Naive thymus-derived CD8-positive, alpha-beta T cell (primary cell): ENCODE measurements at regions not wholly inside any gene's neighbourhood (a gene's known extent, or its start where the extent isn't known, plus 50 kb on each side); places are given as distances from the start of the nearest gene placed in this dataset.

Experiments
- ATAC-seq, 2 donors: fragments of 150-1000 bp; cut with Tn5 transposase in 1 of 2; sonication (Bioruptor Pico), chemical (Tn5 transposase) in 1 of 2; 1 replicate in 1 of 2; 2 replicates in 1 of 2; pipeline ENCODE4 v1.10.0; 2021; ENCODE audit warnings: mild to moderate bottlenecking in 2 of 2, moderate library complexity in 2 of 2
- POLR2A ChIA-PET: fragments of 350-600 bp; sonication (Branson Sonifier 250); formaldehyde crosslinking; loops from one replicate; lab custom pipeline; 2021; ENCODE audit warnings: antibody characterized with exemption; lab: Charles Lee
- DNase-seq, 10 donors: peaks; one replicate each; pipeline versions ENCODE4 v3.0.0 to v3.0.0-alpha.2; 2020 to 2022
- H3K27ac Mint-ChIP-seq, 10 donors: one replicate each; pipeline ENCODE4 v1.8.0; 2020 to 2022; ENCODE audit warnings: mild to moderate bottlenecking in 10 of 10, mixed read lengths in 10 of 10, moderate library complexity in 4 of 10, inconsistent platforms in 1 of 10
- H3K27me3 Mint-ChIP-seq, 5 donors: one replicate each; pipeline ENCODE4 v1.8.0; 2021 to 2022; ENCODE audit warnings: mixed read lengths in 5 of 5
- H3K36me3 Mint-ChIP-seq, 3 donors: one replicate each; pipeline ENCODE4 v1.8.0; 2020 to 2022; ENCODE audit warnings: mixed read lengths in 3 of 3, mild to moderate bottlenecking in 2 of 3, inconsistent platforms in 1 of 3
- H3K4me1 Mint-ChIP-seq, 4 donors: one replicate each; pipeline ENCODE4 v1.8.0; 2021 to 2022; ENCODE audit warnings: mixed read lengths in 4 of 4
- H3K4me3 Mint-ChIP-seq, 10 donors: one replicate each; pipeline ENCODE4 v1.8.0; 2020 to 2022; ENCODE audit warnings: mild to moderate bottlenecking in 10 of 10, mixed read lengths in 10 of 10, moderate library complexity in 6 of 10, inconsistent platforms in 1 of 10
- H3K9me3 Mint-ChIP-seq, 9 donors: one replicate each; pipeline ENCODE4 v1.8.0; 2020 to 2022; ENCODE audit warnings: mixed read lengths in 9 of 9, mild to moderate bottlenecking in 3 of 9, inconsistent platforms in 1 of 9, moderate library complexity in 1 of 9

GRCh38 chr1:21365036-21365435 is 74.8 kb upstream of the ECE1 start:
- H3K36me3 Mint-ChIP-seq: no peaks in the 10 kb centered on the region
- peaks cover 10 to 15% (median 13%) of the 10 kb centered on the region in 4 donors for H3K4me1 Mint-ChIP-seq
- DNase-seq (no peak), ATAC-seq (no peak)
- H3K27me3 Mint-ChIP-seq: peaks cover 0 to 2% (median 0%) of the 10 kb centered on the region in 5 donors
- H3K27ac Mint-ChIP-seq: peak overlapping the region in 3 of 10 donors; percentile 22 to 57 (median 42)
- no peaks in the 10 kb centered on the region for H3K9me3 Mint-ChIP-seq
- POLR2A ChIA-PET: no interaction called here
- peak overlapping the region in 1 of 10 donors; percentile 43 for H3K4me3 Mint-ChIP-seq

GRCh38 chr1:21362096-21362495 is 71.8 kb upstream of the ECE1 start:
- H3K27ac Mint-ChIP-seq: peak overlapping the region in 2 of 10 donors; percentile 43 to 51

GRCh38 chr1:21361506-21361905 is 71.2 kb upstream of the ECE1 start:
- H3K27me3 Mint-ChIP-seq: no peaks in the 10 kb centered on the region
- H3K4me1 Mint-ChIP-seq: peaks cover 7% of the 10 kb centered on the region in 4 donors
- no peak for DNase-seq
- POLR2A ChIA-PET: interaction anchor here (0.6 kb wide), 1 partner anchor 129 kb away, joined by 3 read pairs; no protein-coding TSS in a partner anchor
- H3K27ac Mint-ChIP-seq: no peak overlapping the region
- ATAC-seq: no peak
- H3K4me3 Mint-ChIP-seq: no peak overlapping the region
- H3K36me3 Mint-ChIP-seq: no peaks in the 10 kb centered on the region
- H3K9me3 Mint-ChIP-seq: no peaks in the 10 kb centered on the region

More at GRCh38 chr1:21362096-21362495, 71.8 kb upstream of the ECE1 start:
- no peaks in the 10 kb centered on the region for H3K27me3 Mint-ChIP-seq
- no peak for ATAC-seq
- DNase-seq: no peak
- H3K9me3 Mint-ChIP-seq: no peaks in the 10 kb centered on the region
- H3K36me3 Mint-ChIP-seq: no peaks in the 10 kb centered on the region
- POLR2A ChIA-PET: no interaction called here
- H3K4me1 Mint-ChIP-seq: peaks cover 7% of the 10 kb centered on the region in 4 donors
- H3K4me3 Mint-ChIP-seq: no peak overlapping the region

- no peaks in the 10 kb centered on the region for H3K9me3 Mint-ChIP-seq
- ATAC-seq: no peak
- POLR2A ChIA-PET: interaction anchor here (0.6 kb wide), 1 partner anchor 12 kb away, joined by 3 read pairs; no protein-coding TSS in a partner anchor
- H3K36me3 Mint-ChIP-seq: no peaks in the 10 kb centered on the region
- no peak overlapping the region for H3K4me3 Mint-ChIP-seq
- H3K27me3 Mint-ChIP-seq: no peaks in the 10 kb centered on the region
- DNase-seq: no peak
- H3K27ac Mint-ChIP-seq: no peak overlapping the region
- H3K4me1 Mint-ChIP-seq: peaks cover 0 to 13% (median 8%) of the 10 kb centered on the region in 4 donors
Measured at GRCh38 chr1:21357161-21357560, 66.9 kb upstream of the ECE1 start.

GRCh38 chr1:21355956-21356355 is 65.7 kb upstream of the ECE1 start:
- Mint-ChIP-seq H3K4me3 (no peak overlapping the region), H3K27me3 (no peaks in the 10 kb centered on the region), H3K27ac (no peak overlapping the region), H3K4me1 (peaks cover 0 to 13% (median 8%) of the 10 kb centered on the region in 4 donors), H3K9me3 (no peaks in the 10 kb centered on the region), H3K36me3 (no peaks in the 10 kb centered on the region)
- DNase-seq (no peak), ATAC-seq (no peak)
- POLR2A ChIA-PET: no interaction called here

GRCh38 chr1:21352586-21352985 is 62.3 kb upstream of the ECE1 start:
- POLR2A ChIA-PET: interaction anchor here (1.3 to 1.5 kb wide), 2 partner anchors 19 to 566 kb away, joined by 3 read pairs; partner anchors contain the start of gene HP1BP3
- H3K36me3 Mint-ChIP-seq: no peaks in the 10 kb centered on the region
- H3K9me3 Mint-ChIP-seq: no peaks in the 10 kb centered on the region
- H3K4me1 Mint-ChIP-seq: peaks cover 0 to 13% (median 7%) of the 10 kb centered on the region in 4 donors
- H3K27me3 Mint-ChIP-seq: no peaks in the 10 kb centered on the region
- H3K4me3 Mint-ChIP-seq: no peak overlapping the region
- ATAC-seq (no peak), DNase-seq (no peak)
- H3K27ac Mint-ChIP-seq: no peak overlapping the region

GRCh38 chr1:21351901-21352300 is 61.6 kb upstream of the ECE1 start:
- Mint-ChIP-seq H3K27ac (peak overlapping the region in 2 of 10 donors; percentile 34 to 58), H3K4me1 (peaks cover 0 to 13% (median 7%) of the 10 kb centered on the region in 4 donors), H3K9me3 (no peaks in the 10 kb centered on the region), H3K4me3 (no peak overlapping the region), H3K36me3 (no peaks in the 10 kb centered on the region), H3K27me3 (no peaks in the 10 kb centered on the region)
- no peak for ATAC-seq
- POLR2A ChIA-PET: interaction anchor here (0.6 to 1.5 kb wide), 2 partner anchors 18 to 29 kb away, joined by 3 read pairs; no protein-coding TSS in a partner anchor
- no peak for DNase-seq

GRCh38 chr1:21350202-21350885 is 60.1 kb upstream of the ECE1 start:
- H3K36me3 Mint-ChIP-seq: no peaks in the 10 kb centered on the region
- no peaks in the 10 kb centered on the region for H3K9me3 Mint-ChIP-seq
- no peaks in the 10 kb centered on the region for H3K27me3 Mint-ChIP-seq
- DNase-seq (no peak), ATAC-seq (no peak)
- H3K27ac Mint-ChIP-seq: no peak overlapping the region
- no peak overlapping the region for H3K4me3 Mint-ChIP-seq
- peaks cover 0 to 13% (median 6%) of the 10 kb centered on the region in 4 donors for H3K4me1 Mint-ChIP-seq
- POLR2A ChIA-PET: no interaction called here

- no peak for DNase-seq
- POLR2A ChIA-PET: no interaction called here
- Mint-ChIP-seq H3K27me3 (no peaks in the 10 kb centered on the region), H3K4me3 (no peak overlapping the region), H3K4me1 (peaks cover under 1 to 13% (median 6%) of the 10 kb centered on the region in 4 donors), H3K9me3 (no peaks in the 10 kb centered on the region), H3K27ac (peak overlapping the region in 1 of 10 donors; percentile 50), H3K36me3 (no peaks in the 10 kb centered on the region)
- ATAC-seq: no peak
Measured at GRCh38 chr1:21349693-21350092, 59.4 kb upstream of the ECE1 start.

GRCh38 chr1:21347072-21347581 is 56.9 kb upstream of the ECE1 start:
- no peak for ATAC-seq
- Mint-ChIP-seq H3K27me3 (no peaks in the 10 kb centered on the region), H3K9me3 (no peaks in the 10 kb centered on the region), H3K27ac (no peak overlapping the region), H3K36me3 (no peaks in the 10 kb centered on the region), H3K4me3 (no peak overlapping the region), H3K4me1 (peaks cover 21 to 27% (median 23%) of the 10 kb centered on the region in 4 donors)
- POLR2A ChIA-PET: interaction anchor here (0.7 kb wide), 1 partner anchor 54 kb away, joined by 3 read pairs; no protein-coding TSS in a partner anchor
- DNase-seq: no peak

- POLR2A ChIA-PET: interaction anchor here (1.1 to 3.0 kb wide), 3 partner anchors 54 to 678 kb away, joined by 3 to 85 read pairs (median 12); partner anchors contain the start of gene ECE1
- DNase-seq (no peak), ATAC-seq (no peak)
- Mint-ChIP-seq H3K4me1 (peaks cover 25 to 34% (median 29%) of the 10 kb centered on the region in 4 donors), H3K27ac (no peak overlapping the region), H3K9me3 (no peaks in the 10 kb centered on the region), H3K4me3 (no peak overlapping the region), H3K27me3 (no peaks in the 10 kb centered on the region), H3K36me3 (no peaks in the 10 kb centered on the region)
Measured at GRCh38 chr1:21346365-21347071, 56.3 kb upstream of the ECE1 start.

- DNase-seq (peak in 1 of 10 donors; percentile 36), ATAC-seq (peak; percentile 30 to 56)
- Mint-ChIP-seq H3K36me3 (no peaks in the 10 kb centered on the region), H3K4me3 (peak overlapping the region in 9 of 10 donors; percentile 82 to 92 (median 88)), H3K27ac (peak overlapping the region; percentile 44 to 85 (median 75)), H3K9me3 (no peaks in the 10 kb centered on the region), H3K27me3 (no peaks in the 10 kb centered on the region), H3K4me1 (peaks cover 36 to 48% (median 44%) of the 10 kb centered on the region in 4 donors)
- POLR2A ChIA-PET: interaction anchor here (0.5 to 4.5 kb wide), 23 partner anchors 8 to 688 kb away, joined by 3 to 85 read pairs (median 4); partner anchors contain the start of genes ECE1 and HP1BP3
Measured at GRCh38 chr1:21344750-21345443, 54.6 kb upstream of the ECE1 start.
